H1 (cell line): ENCODE measurements at regions not wholly inside any gene's neighbourhood (a gene's known extent, or its start where the extent isn't known, plus 50 kb on each side); places are given as distances from the start of the nearest gene placed in this dataset.

Source experiments
- CTCF ChIA-PET: fragments of 300-600 bp; sonication (Branson Sonifier 250); formaldehyde crosslinking; loops from one replicate; lab custom pipeline; 2021; ENCODE audit not compliant: partially characterized antibody; lab: Charles Lee
- POLR2A ChIA-PET: fragments of 300-600 bp; sonication (Branson Sonifier 250); formaldehyde crosslinking; loops from one replicate; lab custom pipeline; 2021; ENCODE audit warnings: inconsistent platforms; ENCODE audit not compliant: partially characterized antibody; lab: Charles Lee
- DNase-seq, 2 experiments: peaks; one replicate each; pipeline versions ENCODE4 v3.0.0 to v3.0.0-alpha.2; 2010 to 2022; ENCODE audit warnings: low spot score in 2 of 2, low read depth in 1 of 2, mixed read lengths in 1 of 2
- FAIRE-seq: peaks from 2 replicates; lab custom pipeline; 2011; peaks lifted over from hg19 to GRCh38; lab: Jason Lieb, UNC
- H2AFZ ChIP-seq: 2 replicates; pipeline ENCODE4 v1.8.1; 2012; ENCODE audit warnings: low read length, inconsistent platforms
- H2AK5ac ChIP-seq: 2 replicates; pipeline ENCODE4 v1.6.1; 2013; ENCODE audit warnings: low read depth, low read length
- H2BK120ac ChIP-seq: replicated peaks from 2 replicates; pipeline ENCODE3; 2013; ENCODE audit warnings: low read depth, low read length, inconsistent platforms
- H2BK12ac ChIP-seq: 2 replicates; pipeline ENCODE4 v1.6.1; 2013; ENCODE audit warnings: low read depth, low read length
- H2BK15ac ChIP-seq: 2 replicates; pipeline ENCODE4 v1.6.1; 2013; ENCODE audit warnings: low read length
- H2BK20ac ChIP-seq: 2 replicates; pipeline ENCODE4 v1.6.1; 2013; ENCODE audit warnings: low read length
- H2BK5ac ChIP-seq: 2 replicates; pipeline ENCODE4 v1.6.1; 2013; ENCODE audit warnings: low read depth, low read length
- H3K14ac ChIP-seq: 2 replicates; pipeline ENCODE4 v1.6.1; 2013; ENCODE audit warnings: inconsistent platforms; ENCODE audit not compliant: insufficient read length
- H3K18ac ChIP-seq: 2 replicates; pipeline ENCODE4 v1.6.1; 2013; ENCODE audit warnings: low read length; ENCODE audit errors: extremely low read depth
- H3K23ac ChIP-seq: 2 replicates; pipeline ENCODE4 v1.6.1; 2013; ENCODE audit warnings: inconsistent platforms; ENCODE audit not compliant: insufficient read length
- H3K23me2 ChIP-seq: 2 replicates; pipeline ENCODE4 v1.6.1; 2013; ENCODE audit warnings: low read depth, low read length
- H3K27ac ChIP-seq: 2 replicates; pipeline ENCODE4 v1.6.1; 2011; ENCODE audit warnings: low read depth, low read length, inconsistent platforms
- H3K27me3 ChIP-seq, 4 experiments: replicated peaks in 1 of 4; 1 replicate in 1 of 4; 2 replicates in 3 of 4; pipeline versions ENCODE4 v1.6.1 to v1.8.1; 2011 to 2013; ENCODE audit warnings: low read length in 3 of 4, mild to moderate bottlenecking in 3 of 4, inconsistent platforms in 2 of 4, mixed read lengths in 2 of 4, moderate library complexity in 1 of 4; ENCODE audit not compliant: control insufficient read depth in 3 of 4, insufficient read depth in 3 of 4; ENCODE audit errors: extremely low read depth in 1 of 4
- H3K36me3 ChIP-seq, 4 experiments: 2 replicates each; pipeline versions ENCODE4 v1.6.1 to v1.8.1; 2011 to 2013; ENCODE audit warnings: mild to moderate bottlenecking in 4 of 4, low read length in 3 of 4, moderate library complexity in 2 of 4, control low read depth in 1 of 4, inconsistent platforms in 1 of 4; ENCODE audit not compliant: insufficient read depth in 4 of 4, control insufficient read depth in 2 of 4
- H3K4ac ChIP-seq: replicated peaks from 2 replicates; pipeline ENCODE3; 2013; ENCODE audit warnings: low read length, low read depth, mixed read lengths, inconsistent platforms; ENCODE audit not compliant: insufficient read length
- H3K4me1 ChIP-seq, 4 experiments: replicated peaks in 1 of 4; 1 replicate in 1 of 4; 2 replicates in 3 of 4; pipeline versions ENCODE4 v1.6.1 to v1.8.1; 2011 to 2013; ENCODE audit warnings: low read length in 3 of 4, inconsistent platforms in 2 of 4, mixed read lengths in 1 of 4; ENCODE audit not compliant: insufficient read depth in 4 of 4, control insufficient read depth in 3 of 4
- H3K4me2 ChIP-seq, 2 experiments: 2 replicates each; pipeline versions ENCODE4 v1.6.1 to v1.8.1; 2011 to 2013; ENCODE audit warnings: low read depth in 2 of 2, low read length in 2 of 2, control low read depth in 1 of 2, inconsistent platforms in 1 of 2, mild to moderate bottlenecking in 1 of 2; ENCODE audit not compliant: insufficient read depth in 1 of 2
- H3K4me3 ChIP-seq, 4 experiments: fragments of 200-600, 300-600 bp in 1 of 4; sonication (generic), shearing (Covaris generic), sonication (Bioruptor Twin) in 1 of 4; 2 replicates each; pipeline versions ENCODE4 v1.5.1 to v1.8.1; 2011 to 2016; ENCODE audit warnings: low read length in 4 of 4, low read depth in 3 of 4, control low read depth in 2 of 4, inconsistent platforms in 2 of 4, mild to moderate bottlenecking in 2 of 4, mixed read lengths in 1 of 4, moderate library complexity in 1 of 4; ENCODE audit not compliant: insufficient read depth in 2 of 4; ENCODE audit errors: extremely low read depth in 1 of 4
- H3K56ac ChIP-seq: replicated peaks from 2 replicates; pipeline ENCODE3; 2013; ENCODE audit warnings: low read depth, mild to moderate bottlenecking, mixed read lengths, low read length, inconsistent platforms; ENCODE audit not compliant: insufficient read length
- H3K79me1 ChIP-seq: 2 replicates; pipeline ENCODE4 v1.6.1; 2013; ENCODE audit warnings: low read depth, low read length, control low read depth
- H3K79me2 ChIP-seq, 2 experiments: 2 replicates each; pipeline versions ENCODE4 v1.6.1 to v1.8.1; 2012 to 2013; ENCODE audit warnings: low read length in 2 of 2, mild to moderate bottlenecking in 2 of 2, inconsistent platforms in 1 of 2; ENCODE audit not compliant: insufficient read depth in 2 of 2, control insufficient read depth in 1 of 2
- H3K9ac ChIP-seq, 4 experiments: replicated peaks in 1 of 4; 1 replicate in 1 of 4; 2 replicates in 3 of 4; pipeline versions ENCODE4 v1.6.1 to v1.8.1; 2011 to 2013; ENCODE audit warnings: low read depth in 3 of 4, low read length in 3 of 4, control low read depth in 2 of 4, mild to moderate bottlenecking in 2 of 4, moderate library complexity in 2 of 4, inconsistent platforms in 1 of 4; ENCODE audit errors: extremely low read depth in 1 of 4
- H3K9me3 ChIP-seq, 2 experiments: 2 replicates each; pipeline versions ENCODE4 v1.6.1 to v1.8.1; 2012 to 2013; ENCODE audit warnings: mild to moderate bottlenecking in 2 of 2, moderate library complexity in 2 of 2, control low read depth in 1 of 2, inconsistent platforms in 1 of 2, low read depth in 1 of 2, low read length in 1 of 2, mixed read lengths in 1 of 2; ENCODE audit not compliant: insufficient read depth in 2 of 2
- H4K20me1 ChIP-seq, 2 experiments: replicated peaks in 1 of 2; 2 replicates each; pipeline versions ENCODE3 to v1.8.1; 2011 to 2013; ENCODE audit warnings: inconsistent platforms in 2 of 2, low read length in 2 of 2, mild to moderate bottlenecking in 1 of 2; ENCODE audit not compliant: insufficient read depth in 2 of 2, control insufficient read depth in 1 of 2
- H4K5ac ChIP-seq: 2 replicates; pipeline ENCODE4 v1.6.1; 2013; ENCODE audit warnings: low read length, low read depth, mixed read lengths, inconsistent platforms; ENCODE audit not compliant: insufficient read length
- H4K8ac ChIP-seq: 2 replicates; pipeline ENCODE4 v1.8.0; 2013; ENCODE audit warnings: mild to moderate bottlenecking, moderate library complexity, low read length, inconsistent platforms; ENCODE audit not compliant: insufficient read depth; ENCODE audit errors: extremely low read depth
- H4K91ac ChIP-seq: replicated peaks from 2 replicates; pipeline ENCODE3; 2013; ENCODE audit warnings: low read length, mixed read lengths, inconsistent platforms; ENCODE audit not compliant: insufficient read length
- CHD1 ChIP-seq: IDR thresholded peaks from 2 replicates; pipeline ENCODE4 v1.6.1; 2012; ENCODE audit warnings: low read depth, low read length, improper control_type of control experiment
- RBBP5 ChIP-seq: IDR thresholded peaks from 2 replicates; pipeline ENCODE4 v1.7.1; 2012; ENCODE audit warnings: low read depth, mild to moderate bottlenecking, inconsistent platforms, low read length, moderate library complexity, borderline replicate concordance
- SIRT6 ChIP-seq: IDR thresholded peaks from one replicate; pipeline ENCODE4 v1.7.1; 2012; ENCODE audit warnings: low read length, inconsistent platforms
- SP4 ChIP-seq: IDR thresholded peaks from 2 replicates; pipeline ENCODE4 v1.6.1; 2012; ENCODE audit warnings: low read length, inconsistent platforms
- WGBS, 2 experiments: shearing (Covaris generic) in 1 of 2; methylation state at CpG; one replicate each; pipeline versions ENCODE4 v1.1.6 to v1.1.7; 2013 to 2015; ENCODE audit warnings: low lambda C conversion rate in 2 of 2, mixed read lengths in 2 of 2, inconsistent platforms in 1 of 2, low coverage in 1 of 2, missing lambda C conversion rate in 1 of 2; ENCODE audit not compliant: insufficient replicate concordance in 2 of 2, insufficient coverage in 1 of 2, insufficient read length in 1 of 2; ENCODE audit errors: extremely low coverage in 1 of 2, missing lambda C conversion rate in 1 of 2; 5-methylcytosine and 5-hydroxymethylcytosine counted together

DNA sequence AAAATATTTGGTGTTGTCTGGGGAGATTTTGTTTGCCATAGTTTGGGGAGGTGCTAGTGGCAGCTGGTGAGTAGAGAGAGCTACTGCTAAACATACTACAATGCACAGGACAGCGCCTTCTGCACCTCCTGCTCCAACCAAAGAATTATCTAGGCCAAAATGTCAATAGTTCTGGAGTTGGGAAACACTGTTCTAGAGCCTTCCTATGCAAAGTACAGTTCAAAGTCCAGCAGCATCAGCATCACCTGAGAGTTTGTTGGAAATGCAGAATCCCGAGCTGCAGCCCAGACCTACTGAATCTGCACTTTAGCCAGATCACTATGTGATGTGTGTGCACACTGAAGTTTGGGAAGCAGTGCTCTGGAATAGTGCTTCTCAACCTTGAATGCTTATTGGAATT, 290.7 kb downstream of the TCF7L2 start:
- Histone ChIP-seq H4K8ac (no peak overlapping the region), H3K4ac (no peak overlapping the region), H2AK5ac (no peak overlapping the region), H3K14ac (no peak overlapping the region), H3K79me2 (no peaks in the 10 kb centered on the region), H3K27ac (no peak overlapping the region), H3K4me1 (no peaks in the 10 kb centered on the region), H3K9ac (no peak overlapping the region), H3K56ac (no peak overlapping the region), H2AFZ (no peak overlapping the region), H4K20me1 (no peaks in the 10 kb centered on the region), H2BK15ac (no peak overlapping the region), H2BK20ac (no peak overlapping the region), H2BK12ac (no peak overlapping the region), H4K91ac (no peak overlapping the region), H3K18ac (no peak overlapping the region), H2BK120ac (no peak overlapping the region), H3K23ac (no peak overlapping the region), H4K5ac (no peak overlapping the region), H3K36me3 (no peaks in the 10 kb centered on the region), H3K23me2 (no peaks in the 10 kb centered on the region), H2BK5ac (no peak overlapping the region), H3K4me3 (no peak overlapping the region), H3K27me3 (no peaks in the 10 kb centered on the region), H3K4me2 (no peak overlapping the region), H3K9me3 (no peaks in the 10 kb centered on the region), H3K79me1 (no peaks in the 10 kb centered on the region)
- WGBS, 2 experiments: 86% methylated on average over 2 of the region's 2 CpGs; no CpG with 5 or more reads in 1 of the 2 experiments
- CTCF ChIA-PET: interaction anchor here (0.7 to 2.4 kb wide), 7 partner anchors 10 to 175 kb away, joined by 3 to 11 read pairs (median 3); no protein-coding TSS in a partner anchor
- DNase-seq (no peak), FAIRE-seq (no peak)
- no peak for TF ChIP-seq CHD1
- no peak for TF ChIP-seq SIRT6
- TF ChIP-seq RBBP5: no peak
- no peak for TF ChIP-seq SP4
- POLR2A ChIA-PET: no interaction called here
